CD4-positive, alpha-beta T cell treated with Interferon gamma for 1 hour (primary cell): ENCODE measurements at regions not wholly inside any gene's neighbourhood (a gene's known extent, or its start where the extent isn't known, plus 50 kb on each side); places are given as distances from the start of the nearest gene placed in this dataset.

Experiments used
- DNase-seq: peaks from one replicate; pipeline ENCODE4 v3.0.0-alpha.2; 2020

- peak; percentile 64 for DNase-seq
These were observed 50.5 kb upstream of the FBRSL1 start for GRCh38 chr12:132439333-132439904.

- no peak for DNase-seq
These were observed 51.2 kb upstream of the FBRSL1 start for GRCh38 chr12:132438726-132439125.

- no peak for DNase-seq
These were observed 51.8 kb upstream of the FBRSL1 start for GRCh38 chr12:132437943-132438700.

- DNase-seq = no peak
These were observed 52.6 kb upstream of the FBRSL1 start for GRCh38 chr12:132437252-132437932.

- no peak for DNase-seq
These were observed 53.1 kb upstream of the FBRSL1 start for GRCh38 chr12:132436791-132437251.

- no peak for DNase-seq
These were observed 54.3 kb upstream of the FBRSL1 start for GRCh38 chr12:132435486-132436187.

- DNase-seq = peak; percentile 31
These were observed 56.1 kb upstream of the FBRSL1 start for GRCh38 chr12:132433641-132434395.

GRCh38 chr12:132432721-132433577 is 57.0 kb upstream of the FBRSL1 start:
- DNase-seq = no peak

- no peak for DNase-seq
These were observed 57.7 kb upstream of the FBRSL1 start for GRCh38 chr12:132432126-132432705.

- no peak for DNase-seq
These were observed 58.8 kb upstream of the FBRSL1 start for GRCh38 chr12:132430838-132431774.

GRCh38 chr12:132429946-132430643 is 59.9 kb upstream of the FBRSL1 start:
- peak; percentile 82 for DNase-seq

- DNase-seq = no peak
These were observed 60.4 kb upstream of the FBRSL1 start for GRCh38 chr12:132429602-132429945.

- peak; percentile 57 for DNase-seq
These were observed 60.9 kb upstream of the FBRSL1 start for GRCh38 chr12:132428936-132429601.

GRCh38 chr12:132427999-132428935 is 61.7 kb upstream of the FBRSL1 start:
- DNase-seq = peak; percentile 19

GRCh38 chr12:132427174-132427768 is 62.7 kb upstream of the FBRSL1 start:
- no peak for DNase-seq

- DNase-seq = no peak
These were observed 63.4 kb upstream of the FBRSL1 start for GRCh38 chr12:132426349-132427173.
